Neural progenitor cell (in vitro differentiated cells): ENCODE measurements at regions not wholly inside any gene's neighbourhood (a gene's known extent, or its start where the extent isn't known, plus 50 kb on each side); places are given as distances from the start of the nearest gene placed in this dataset.

Experiments used
- DNase-seq: peaks from one replicate; pipeline ENCODE4 v3.0.0-alpha.2; 2016; ENCODE audit warnings: low spot score
- H2AFZ ChIP-seq: fragments of 200-600 bp; sonication (generic); replicated peaks from 2 replicates; pipeline ENCODE4 v1.6.1; 2016; ENCODE audit warnings: antibody characterized with exemption
- H3F3A ChIP-seq: fragments of 200-600 bp; sonication (generic); 2 replicates; pipeline ENCODE4 v1.6.1; 2016; ENCODE audit warnings: antibody characterized with exemption, low read depth
- H3K27ac ChIP-seq: fragments of 200-600 bp; sonication (generic); 2 replicates; pipeline ENCODE4 v1.5.1; 2016; ENCODE audit warnings: mild to moderate bottlenecking
- H3K27me3 ChIP-seq: fragments of 200-600 bp; sonication (generic); 2 replicates; pipeline ENCODE4 v1.6.1; 2016; ENCODE audit warnings: mild to moderate bottlenecking, moderate library complexity
- H3K36me3 ChIP-seq: fragments of 200-600 bp; sonication (generic); 2 replicates; pipeline ENCODE4 v1.5.1; 2016
- H3K4me1 ChIP-seq: fragments of 200-600 bp; sonication (generic); 2 replicates; pipeline ENCODE4 v1.6.1; 2016; ENCODE audit warnings: mixed run types
- H3K4me2 ChIP-seq: fragments of 200-600 bp; sonication (generic); 2 replicates; pipeline ENCODE4 v1.6.1; 2016
- H3K4me3 ChIP-seq: fragments of 200-600 bp; sonication (generic); 2 replicates; pipeline ENCODE4 v1.5.1; 2016
- H3K79me2 ChIP-seq: fragments of 200-600 bp; sonication (generic); 2 replicates; pipeline ENCODE4 v1.6.1; 2016; ENCODE audit warnings: low read depth
- H3K9ac ChIP-seq: fragments of 200-600 bp; sonication (generic); 2 replicates; pipeline ENCODE4 v1.6.1; 2016
- H3K9me3 ChIP-seq: fragments of 200-600 bp; sonication (generic); 2 replicates; pipeline ENCODE4 v1.5.1; 2016; ENCODE audit warnings: low read depth
- H4K20me1 ChIP-seq: fragments of 200-600 bp; sonication (generic); 2 replicates; pipeline ENCODE4 v1.6.1; 2016; ENCODE audit warnings: low read depth
- H3K27ac Mint-ChIP-seq: 3 replicates; pipeline ENCODE4 v1.8.0; 2021; ENCODE audit warnings: mixed read lengths
- H3K27me3 Mint-ChIP-seq: 2 replicates; pipeline ENCODE4 v1.8.0; 2022; ENCODE audit warnings: low read depth, mild to moderate bottlenecking, inconsistent platforms, moderate library complexity, mixed read lengths; ENCODE audit not compliant: insufficient read depth
- H3K36me3 Mint-ChIP-seq: 3 replicates; pipeline ENCODE4 v1.8.0; 2021; ENCODE audit warnings: mixed read lengths
- H3K4me1 Mint-ChIP-seq: 3 replicates; pipeline ENCODE4 v1.8.0; 2021; ENCODE audit warnings: mixed read lengths
- H3K4me3 Mint-ChIP-seq: 3 replicates; pipeline ENCODE4 v1.8.0; 2021; ENCODE audit warnings: mild to moderate bottlenecking, moderate library complexity, mixed read lengths
- H3K9me3 Mint-ChIP-seq: 3 replicates; pipeline ENCODE4 v1.8.0; 2020; ENCODE audit warnings: mixed read lengths
- CTCF ChIP-seq: fragments of 200-600 bp; sonication (generic); IDR thresholded peaks from 2 replicates; pipeline ENCODE4 v1.5.1; 2017; ENCODE audit warnings: antibody characterized with exemption, mild to moderate bottlenecking
- EZH2 ChIP-seq: fragments of 200-600 bp; sonication (generic); IDR thresholded peaks from 2 replicates; pipeline ENCODE4 v1.6.1; 2017; ENCODE audit warnings: antibody characterized with exemption, mild to moderate bottlenecking, moderate library complexity
- EZH2phosphoT487 ChIP-seq: fragments of 200-600 bp; sonication (generic); IDR thresholded peaks from 2 replicates; pipeline ENCODE4 v1.6.1; 2017; ENCODE audit warnings: antibody characterized with exemption

- no peaks in the 10 kb centered on the region for H3K79me2 ChIP-seq
- no peak overlapping the region for H3K9ac ChIP-seq
- no peak overlapping the region for H2AFZ ChIP-seq
- no peaks in the 10 kb centered on the region for H4K20me1 ChIP-seq
- no peak overlapping the region for H3K27ac ChIP-seq
- no peaks in the 10 kb centered on the region for H3K9me3 ChIP-seq
- peaks cover 3% of the 10 kb centered on the region for H3K4me1 ChIP-seq
- H3K27me3 ChIP-seq, result no peaks in the 10 kb centered on the region
- Mint-ChIP-seq H3K9me3 (no peaks in the 10 kb centered on the region), H3K36me3 (no peaks in the 10 kb centered on the region), H3K4me1 (peaks cover 6% of the 10 kb centered on the region), H3K4me3 (no peak overlapping the region), H3K27me3 (no peaks in the 10 kb centered on the region), H3K27ac (no peak overlapping the region)
- H3K36me3 ChIP-seq, result no peaks in the 10 kb centered on the region
- TF ChIP-seq EZH2 (no peak), CTCF (no peak), EZH2phosphoT487 (no peak)
- H3K4me3 ChIP-seq, result no peak overlapping the region
- H3K4me2 ChIP-seq, result no peak overlapping the region
- H3F3A ChIP-seq, result no peaks in the 10 kb centered on the region
- DNase-seq, result no peak
Observed at GRCh38 chr3:83513051-83513450, 1445.7 kb upstream of the CADM2 start.

GRCh38 chr3:83513677-83514076 lies 1445.1 kb upstream of the CADM2 start:
- Histone ChIP-seq H3K4me1 (peaks cover 3% of the 10 kb centered on the region), H3K79me2 (no peaks in the 10 kb centered on the region)

GRCh38 chr3:83514130-83514914 lies 1444.5 kb upstream of the CADM2 start:
- no peak overlapping the region for H3K27ac Mint-ChIP-seq
- no peaks in the 10 kb centered on the region for H3K9me3 Mint-ChIP-seq
- Histone ChIP-seq H3K9ac (no peak overlapping the region), H3K4me3 (no peak overlapping the region), H3K79me2 (no peaks in the 10 kb centered on the region), H2AFZ (no peak overlapping the region), H3K4me1 (peaks cover 3% of the 10 kb centered on the region), H3K27ac (no peak overlapping the region), H3F3A (no peaks in the 10 kb centered on the region), H3K4me2 (no peak overlapping the region), H4K20me1 (no peaks in the 10 kb centered on the region), H3K27me3 (no peaks in the 10 kb centered on the region), H3K36me3 (no peaks in the 10 kb centered on the region), H3K9me3 (no peaks in the 10 kb centered on the region)
- H3K27me3 Mint-ChIP-seq, result no peaks in the 10 kb centered on the region
- H3K36me3 Mint-ChIP-seq, result no peaks in the 10 kb centered on the region
- no peak overlapping the region for H3K4me3 Mint-ChIP-seq
- no peak for TF ChIP-seq EZH2
- no peak for TF ChIP-seq EZH2phosphoT487
- no peak for TF ChIP-seq CTCF
- peaks cover 6% of the 10 kb centered on the region for H3K4me1 Mint-ChIP-seq
- DNase-seq, result no peak

More at GRCh38 chr3:83513677-83514076, 1445.1 kb upstream of the CADM2 start:
- Histone ChIP-seq H3F3A (no peaks in the 10 kb centered on the region), H3K36me3 (no peaks in the 10 kb centered on the region), H4K20me1 (no peaks in the 10 kb centered on the region), H2AFZ (peak overlapping the region; percentile 35), H3K4me3 (no peak overlapping the region), H3K9me3 (no peaks in the 10 kb centered on the region), H3K27ac (no peak overlapping the region), H3K9ac (no peak overlapping the region), H3K27me3 (no peaks in the 10 kb centered on the region), H3K4me2 (no peak overlapping the region)
- Mint-ChIP-seq H3K27ac (no peak overlapping the region), H3K9me3 (no peaks in the 10 kb centered on the region), H3K27me3 (no peaks in the 10 kb centered on the region), H3K4me1 (peaks cover 6% of the 10 kb centered on the region), H3K36me3 (no peaks in the 10 kb centered on the region), H3K4me3 (no peak overlapping the region)
- DNase-seq, result no peak
- TF ChIP-seq EZH2 (no peak), EZH2phosphoT487 (no peak), CTCF (no peak)
